Mesenchymal stem cell (in vitro differentiated cells and primary cell): ENCODE measurements at regions not wholly inside any gene's neighbourhood (a gene's known extent, or its start where the extent isn't known, plus 50 kb on each side); places are given as distances from the start of the nearest gene placed in this dataset.
A peak's percentile ranks its signal among the peaks of the same experiment; 100 is the strongest.

Experiments used
- DNase-seq: peaks from one replicate; pipeline ENCODE4 v3.0.0-alpha.2; 2013
- H2AFZ ChIP-seq: one replicate; pipeline ENCODE4 v1.6.1; 2013; ENCODE audit warnings: low read depth, mild to moderate bottlenecking, control low read depth, inconsistent platforms, low read length, moderate library complexity
- H2AK5ac ChIP-seq: 2 replicates; pipeline ENCODE4 v1.6.1; 2013; ENCODE audit warnings: low read length, moderate library complexity, mild to moderate bottlenecking, inconsistent platforms; ENCODE audit not compliant: severe bottlenecking
- H2BK120ac ChIP-seq: one replicate; pipeline ENCODE4 v1.6.1; 2013; ENCODE audit warnings: low read depth, mild to moderate bottlenecking, inconsistent platforms, low read length, moderate library complexity
- H2BK12ac ChIP-seq, 2 experiments: one replicate each; pipeline ENCODE4 v1.6.1; 2013; ENCODE audit warnings: inconsistent platforms in 2 of 2, low read length in 2 of 2, mild to moderate bottlenecking in 2 of 2, moderate library complexity in 2 of 2, control low read depth in 1 of 2
- H2BK15ac ChIP-seq: one replicate; pipeline ENCODE4 v1.6.1; 2013; ENCODE audit warnings: mild to moderate bottlenecking, low read depth, inconsistent platforms; ENCODE audit not compliant: poor library complexity, severe bottlenecking
- H2BK5ac ChIP-seq: 2 replicates; pipeline ENCODE4 v1.6.1; 2013; ENCODE audit warnings: low read depth, mild to moderate bottlenecking, low read length, control low read depth, inconsistent platforms; ENCODE audit not compliant: poor library complexity, severe bottlenecking
- H3K14ac ChIP-seq, 2 experiments: one replicate each; pipeline ENCODE4 v1.6.1; 2013; ENCODE audit warnings: inconsistent platforms in 2 of 2, low read length in 2 of 2, control low read depth in 1 of 2, mild to moderate bottlenecking in 1 of 2, moderate library complexity in 1 of 2
- H3K18ac ChIP-seq, 2 experiments: one replicate each; pipeline ENCODE4 v1.6.1; 2013; ENCODE audit warnings: inconsistent platforms in 2 of 2, low read length in 2 of 2, control low read depth in 1 of 2, low read depth in 1 of 2, mild to moderate bottlenecking in 1 of 2
- H3K23ac ChIP-seq, 2 experiments: one replicate each; pipeline ENCODE4 v1.6.1; 2013; ENCODE audit warnings: inconsistent platforms in 2 of 2, low read length in 2 of 2, mild to moderate bottlenecking in 2 of 2, moderate library complexity in 2 of 2, control low read depth in 1 of 2
- H3K27ac ChIP-seq: 2 replicates; pipeline ENCODE4 v1.5.1; 2013; ENCODE audit warnings: mild to moderate bottlenecking, moderate library complexity, low read length, control low read depth, inconsistent platforms; ENCODE audit not compliant: poor library complexity, severe bottlenecking
- H3K27me3 ChIP-seq, 2 experiments: 2 replicates each; pipeline versions ENCODE4 v1.6.1 to v1.7.0; 2013; ENCODE audit warnings: low read length in 2 of 2, mild to moderate bottlenecking in 2 of 2, moderate library complexity in 2 of 2, control low read depth in 1 of 2, inconsistent platforms in 1 of 2; ENCODE audit not compliant: control insufficient read depth in 1 of 2, insufficient read depth in 1 of 2
- H3K36me3 ChIP-seq, 2 experiments: 2 replicates each; pipeline versions ENCODE4 v1.6.1 to v1.7.0; 2013; ENCODE audit warnings: low read length in 2 of 2, control low read depth in 1 of 2, inconsistent platforms in 1 of 2, low read depth in 1 of 2, mild to moderate bottlenecking in 1 of 2; ENCODE audit not compliant: insufficient read depth in 2 of 2, control insufficient read depth in 1 of 2
- H3K4ac ChIP-seq, 2 experiments: one replicate each; pipeline ENCODE4 v1.6.1; 2013; ENCODE audit warnings: inconsistent platforms in 2 of 2, low read length in 2 of 2, mild to moderate bottlenecking in 2 of 2, moderate library complexity in 2 of 2, control low read depth in 1 of 2, low read depth in 1 of 2
- H3K4me1 ChIP-seq: 2 replicates; pipeline ENCODE4 v1.6.1; 2013; ENCODE audit warnings: low read depth, low read length, control low read depth; ENCODE audit not compliant: control insufficient read depth, insufficient read depth
- H3K4me2 ChIP-seq: 2 replicates; pipeline ENCODE4 v1.6.1; 2013; ENCODE audit warnings: low read length, mild to moderate bottlenecking, inconsistent platforms; ENCODE audit not compliant: poor library complexity, severe bottlenecking
- H3K4me3 ChIP-seq, 2 experiments: 2 replicates each; pipeline versions ENCODE4 v1.5.1 to v1.7.0; 2013; ENCODE audit warnings: low read length in 2 of 2, mild to moderate bottlenecking in 2 of 2, control low read depth in 1 of 2, low read depth in 1 of 2; ENCODE audit not compliant: insufficient read depth in 1 of 2
- H3K79me1 ChIP-seq: replicated peaks from 2 replicates; pipeline ENCODE4 v1.6.1; 2013; ENCODE audit warnings: mild to moderate bottlenecking, control low read depth, low read length, inconsistent platforms; ENCODE audit not compliant: poor library complexity, severe bottlenecking
- H3K9ac ChIP-seq: 2 replicates; pipeline ENCODE4 v1.7.0; 2013; ENCODE audit warnings: mild to moderate bottlenecking, low read length, moderate library complexity
- H3K9me3 ChIP-seq: 2 replicates; pipeline ENCODE4 v1.7.0; 2013; ENCODE audit warnings: mild to moderate bottlenecking, low read length; ENCODE audit not compliant: control insufficient read depth
- H4K8ac ChIP-seq: one replicate; pipeline ENCODE4 v1.6.1; 2013; ENCODE audit warnings: inconsistent platforms, mild to moderate bottlenecking, low read length, moderate library complexity
- H4K91ac ChIP-seq: one replicate; pipeline ENCODE4 v1.6.1; 2013; ENCODE audit warnings: mild to moderate bottlenecking, low read length, inconsistent platforms
- WGBS: methylation state at CpG from one replicate; pipeline ENCODE4 v1.1.7; 2013; ENCODE audit warnings: mixed read lengths; 5-methylcytosine and 5-hydroxymethylcytosine counted together

DNA sequence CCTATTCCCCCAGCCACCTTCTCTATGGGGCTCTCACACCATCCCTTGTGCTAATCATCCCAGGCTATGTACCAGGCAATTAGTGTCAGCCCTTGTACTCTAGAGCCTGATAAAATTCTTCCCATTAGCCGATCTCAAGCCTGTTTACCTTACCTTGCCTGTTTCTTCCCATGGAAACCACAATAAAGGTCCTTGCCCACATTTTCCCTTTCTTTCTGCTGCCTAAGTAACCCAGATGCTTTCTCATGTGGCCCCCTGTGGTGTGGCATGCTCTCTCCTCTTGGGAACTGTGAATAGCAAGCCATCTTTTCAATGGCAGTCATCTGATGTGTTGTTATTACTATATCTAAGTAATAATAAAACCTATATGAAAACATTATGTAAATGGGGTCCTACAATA is 265.8 kb upstream of the ELAC2 start:
- no peak overlapping the region for H3K9ac ChIP-seq
- H3K36me3 ChIP-seq: no peaks in the 10 kb centered on the region
- H3K4ac ChIP-seq: no peak overlapping the region
- H4K8ac ChIP-seq: no peak overlapping the region
- 40% methylated on average over 1 of the region's 1 CpG for WGBS
- no peak overlapping the region for H3K14ac ChIP-seq
- H2BK12ac ChIP-seq: no peak overlapping the region
- H3K27ac ChIP-seq: no peak overlapping the region
- no peak overlapping the region for H2AFZ ChIP-seq
- H3K79me1 ChIP-seq: no peaks in the 10 kb centered on the region
- no peak overlapping the region for H3K23ac ChIP-seq
- H2AK5ac ChIP-seq: no peak overlapping the region
- no peak overlapping the region for H2BK5ac ChIP-seq
- H2BK15ac ChIP-seq: no peak overlapping the region
- H3K9me3 ChIP-seq: no peaks in the 10 kb centered on the region
- no peaks in the 10 kb centered on the region for H3K27me3 ChIP-seq
- no peak overlapping the region for H3K4me3 ChIP-seq
- H3K4me1 ChIP-seq: no peaks in the 10 kb centered on the region
- H2BK120ac ChIP-seq: no peak overlapping the region
- H3K18ac ChIP-seq: no peak overlapping the region
- H4K91ac ChIP-seq: no peak overlapping the region
- no peak for DNase-seq
- H3K4me2 ChIP-seq: no peak overlapping the region

DNA sequence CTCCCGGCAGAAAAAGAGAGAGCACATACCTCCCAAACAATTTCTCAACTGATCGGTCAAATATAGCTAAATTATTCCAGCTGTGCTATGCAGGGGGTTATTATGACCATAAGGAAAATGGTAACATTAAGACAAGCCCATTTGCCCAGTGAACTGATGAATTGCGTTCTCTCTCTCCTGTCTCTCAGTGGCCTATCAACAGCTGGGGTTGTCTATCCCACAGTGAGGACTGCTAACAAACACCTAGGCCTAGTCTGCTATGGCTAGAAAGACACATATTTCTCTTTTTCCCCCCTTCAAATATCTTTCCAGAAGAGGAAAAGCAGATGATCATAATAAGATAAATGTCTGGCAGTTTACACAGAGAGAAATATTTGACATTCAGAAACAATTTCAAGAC is 263.8 kb upstream of the ELAC2 start:
- WGBS: 91% methylated on average over 3 of the region's 3 CpGs
- Histone ChIP-seq H3K4me3 (no peak overlapping the region), H2BK12ac (no peak overlapping the region)

GRCh38 chr17:13273806-13274205 is 256.0 kb upstream of the ELAC2 start:
- no CpG with 5 or more reads among the region's 2 CpGs for WGBS
- no peak overlapping the region for H2BK5ac ChIP-seq

More for the DNA sequence above, 263.8 kb upstream of the ELAC2 start:
- Histone ChIP-seq H2AK5ac (no peak overlapping the region), H3K9ac (no peak overlapping the region), H3K79me1 (no peaks in the 10 kb centered on the region), H3K4ac (no peak overlapping the region), H2BK120ac (no peak overlapping the region), H2BK15ac (no peak overlapping the region), H3K18ac (no peak overlapping the region), H2BK5ac (no peak overlapping the region), H3K4me2 (no peak overlapping the region), H3K27ac (no peak overlapping the region), H3K23ac (no peak overlapping the region), H2AFZ (no peak overlapping the region), H3K36me3 (no peaks in the 10 kb centered on the region), H4K91ac (no peak overlapping the region), H3K9me3 (no peaks in the 10 kb centered on the region), H3K27me3 (peaks cover 0 to under 1% of the 10 kb centered on the region in 2 experiments), H4K8ac (no peak overlapping the region), H3K14ac (no peak overlapping the region), H3K4me1 (no peaks in the 10 kb centered on the region)
- DNase-seq: no peak

GRCh38 chr17:13272296-13272695 is 254.5 kb upstream of the ELAC2 start:
- no peaks in the 10 kb centered on the region for H3K79me1 ChIP-seq
- no peak overlapping the region for H2BK120ac ChIP-seq
- no peaks in the 10 kb centered on the region for H3K36me3 ChIP-seq
- H3K4ac ChIP-seq: no peak overlapping the region
- no peak overlapping the region for H3K4me2 ChIP-seq
- peak overlapping the region in 1 of 2 experiments; percentile 15 for H3K14ac ChIP-seq
- H3K4me1 ChIP-seq: no peaks in the 10 kb centered on the region
- no peak overlapping the region for H2BK12ac ChIP-seq
- no peak overlapping the region for H3K9ac ChIP-seq
- no peak overlapping the region for H3K27ac ChIP-seq
- H4K8ac ChIP-seq: no peak overlapping the region
- H2BK15ac ChIP-seq: no peak overlapping the region
- H3K4me3 ChIP-seq: no peak overlapping the region
- no peak overlapping the region for H2BK5ac ChIP-seq
- no peak overlapping the region for H4K91ac ChIP-seq
- no peak overlapping the region for H3K18ac ChIP-seq
- H3K27me3 ChIP-seq: peaks cover 0 to 41% of the 10 kb centered on the region in 2 experiments
- no peak overlapping the region for H2AFZ ChIP-seq
- WGBS: 90% methylated on average over 4 of the region's 4 CpGs
- no peak overlapping the region for H2AK5ac ChIP-seq
- H3K9me3 ChIP-seq: no peaks in the 10 kb centered on the region
- no peak for DNase-seq
- no peak overlapping the region for H3K23ac ChIP-seq

More at GRCh38 chr17:13273806-13274205, 256.0 kb upstream of the ELAC2 start:
- DNase-seq: no peak
- H2BK12ac ChIP-seq: no peak overlapping the region
- H4K8ac ChIP-seq: no peak overlapping the region
- no peak overlapping the region for H2AK5ac ChIP-seq
- no peak overlapping the region for H4K91ac ChIP-seq
- no peaks in the 10 kb centered on the region for H3K79me1 ChIP-seq
- H3K4ac ChIP-seq: no peak overlapping the region
- H3K23ac ChIP-seq: no peak overlapping the region
- no peak overlapping the region for H3K4me2 ChIP-seq
- peaks cover 0 to 30% of the 10 kb centered on the region in 2 experiments for H3K27me3 ChIP-seq
- no peak overlapping the region for H3K14ac ChIP-seq
- H3K4me1 ChIP-seq: no peaks in the 10 kb centered on the region
- no peak overlapping the region for H2BK15ac ChIP-seq
- H2AFZ ChIP-seq: no peak overlapping the region
- no peak overlapping the region for H2BK120ac ChIP-seq
- H3K27ac ChIP-seq: no peak overlapping the region
- H3K9me3 ChIP-seq: no peaks in the 10 kb centered on the region
- no peaks in the 10 kb centered on the region for H3K36me3 ChIP-seq
- H3K4me3 ChIP-seq: no peak overlapping the region
- H3K18ac ChIP-seq: no peak overlapping the region
- no peak overlapping the region for H3K9ac ChIP-seq
